GM21825 (cell line): ENCODE measurements at regions not wholly inside any gene's neighbourhood (a gene's known extent, or its start where the extent isn't known, plus 50 kb on each side); places are given as distances from the start of the nearest gene placed in this dataset.
"Not testable (repeated sequence)": the region's sequence is repeated elsewhere in the genome, so short reads cannot be mapped to it uniquely, and the experiment has no call there.

Experiments used
- ATAC-seq: cut with Tn5 transposase; IDR thresholded peaks from one replicate; pipeline ENCODE4 v1.9.1; 2021; ENCODE audit warnings: mild to moderate bottlenecking, moderate library complexity; ENCODE audit not compliant: unreplicated experiment

DNA sequence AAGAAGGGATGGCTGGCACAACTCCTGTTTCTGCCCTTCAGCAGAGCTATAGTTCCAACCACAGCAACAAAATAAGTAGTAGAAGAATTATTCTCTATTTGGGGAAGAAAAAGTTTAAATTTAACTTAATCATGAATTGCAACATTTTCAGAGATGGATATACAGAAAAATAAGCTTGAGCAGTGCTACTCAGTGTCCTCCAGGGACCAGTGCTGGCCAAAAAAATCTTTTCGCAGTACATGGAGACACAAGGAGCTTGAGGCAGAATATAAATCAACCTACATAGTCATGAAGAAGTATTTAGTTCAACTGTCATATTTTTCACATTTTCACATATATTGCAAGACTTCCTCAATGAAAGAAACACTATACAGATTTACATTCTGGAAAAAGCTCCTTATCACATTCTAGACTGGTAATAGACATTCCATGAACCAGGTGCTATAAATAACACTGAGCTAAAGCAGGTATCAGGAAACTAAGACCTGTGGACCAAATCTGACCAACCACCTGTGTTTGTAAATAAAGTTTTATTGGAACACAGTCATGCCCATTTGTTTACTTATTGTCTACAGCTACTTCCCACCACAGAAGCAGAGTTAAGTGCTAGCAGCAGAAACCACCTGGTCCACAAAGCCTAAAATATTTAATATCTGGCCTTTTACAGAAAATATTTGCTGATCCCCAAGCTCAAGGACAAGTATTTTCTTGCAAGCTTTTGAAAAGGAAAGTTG, 101.9 kb downstream of the RGS21 start:
- ATAC-seq, result no peak

- ATAC-seq, result no peak
Measured at GRCh38 chr1:192430644-192431043, 113.9 kb downstream of the RGS21 start.

DNA sequence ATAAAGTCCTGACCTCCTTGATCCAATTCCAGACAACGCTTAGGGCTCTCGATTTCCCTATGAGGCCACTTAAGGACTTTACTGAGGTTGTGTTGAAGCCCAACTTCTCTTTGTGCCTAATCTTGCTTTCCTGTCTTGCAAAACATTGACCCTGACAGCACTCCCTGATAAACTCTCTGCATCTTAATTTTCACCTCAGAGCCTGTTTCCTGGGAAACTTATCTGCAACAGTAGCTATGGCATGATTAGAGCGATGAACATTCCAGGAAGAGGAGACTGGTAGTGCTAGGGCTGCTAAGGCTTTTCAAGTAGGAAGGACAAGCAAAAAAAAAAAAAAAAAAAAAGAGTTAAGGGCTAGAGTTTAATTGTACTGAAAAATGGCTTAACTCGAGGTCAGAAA, 118.9 kb downstream of the RGS21 start:
- ATAC-seq, result no peak

- no peak for ATAC-seq
Measured at GRCh38 chr1:192436441-192437078, 119.8 kb downstream of the RGS21 start.

DNA sequence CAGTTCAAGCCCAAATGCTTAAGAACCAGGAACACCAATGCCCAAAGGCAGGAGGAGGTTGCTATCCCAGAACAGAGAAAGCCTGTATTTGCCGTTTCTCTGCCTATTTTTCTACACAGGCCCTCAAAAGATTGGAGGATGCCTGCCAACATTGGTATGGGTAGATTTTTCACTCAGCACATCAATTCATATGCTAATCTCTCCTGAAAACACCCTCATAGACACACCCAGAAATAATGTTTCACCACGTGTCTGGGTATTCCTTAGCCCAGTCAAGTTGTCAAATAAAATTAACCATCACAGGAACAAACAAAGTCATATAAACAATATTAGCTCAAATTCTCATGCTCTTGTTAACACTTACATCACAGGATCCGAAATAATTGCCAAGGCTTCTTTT, 121.9 kb downstream of the RGS21 start:
- no peak for ATAC-seq

GRCh38 chr1:192439373-192440025, 122.7 kb downstream of the RGS21 start:
- ATAC-seq, result no peak

GRCh38 chr1:192441492-192441891, 124.7 kb downstream of the RGS21 start:
- no peak for ATAC-seq

DNA sequence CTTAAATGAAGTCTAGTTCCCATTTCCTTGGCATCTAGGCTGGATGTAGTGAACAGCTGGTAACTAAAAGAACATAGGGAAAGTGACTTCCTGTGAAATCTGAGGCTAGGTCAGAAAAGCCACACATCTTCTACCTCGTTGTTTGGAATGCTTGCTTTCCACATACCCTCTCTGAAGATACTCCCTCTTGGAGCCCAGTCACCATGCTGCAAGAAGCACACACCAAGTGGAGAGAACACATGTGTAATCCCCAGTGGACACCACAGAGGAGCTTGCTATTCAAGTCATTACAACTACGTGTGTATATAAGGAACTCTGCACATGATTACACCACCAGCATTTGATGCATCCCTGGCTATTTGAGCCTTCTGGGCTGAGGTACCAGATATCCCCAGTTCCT, 125.9 kb downstream of the RGS21 start:
- ATAC-seq, result no peak

DNA sequence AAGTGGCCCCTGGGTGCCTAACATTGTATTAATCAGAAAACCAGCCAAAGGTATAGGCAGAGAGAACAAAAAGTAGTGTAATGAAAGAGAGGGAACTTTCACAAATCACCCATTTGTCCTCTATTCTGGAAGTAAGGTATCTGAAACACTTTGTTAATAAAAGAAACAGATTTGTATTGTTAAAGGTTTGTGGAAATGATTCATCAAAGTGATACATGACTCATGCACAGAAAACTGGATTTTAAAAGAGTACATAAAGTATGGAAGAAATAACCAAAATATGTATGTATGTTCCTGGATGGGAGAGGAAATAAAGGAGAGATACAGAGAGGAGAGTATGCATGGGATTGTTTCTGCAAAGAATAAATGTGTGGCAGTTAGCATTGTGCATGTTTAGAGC, 126.8 kb downstream of the RGS21 start:
- no peak for ATAC-seq

DNA sequence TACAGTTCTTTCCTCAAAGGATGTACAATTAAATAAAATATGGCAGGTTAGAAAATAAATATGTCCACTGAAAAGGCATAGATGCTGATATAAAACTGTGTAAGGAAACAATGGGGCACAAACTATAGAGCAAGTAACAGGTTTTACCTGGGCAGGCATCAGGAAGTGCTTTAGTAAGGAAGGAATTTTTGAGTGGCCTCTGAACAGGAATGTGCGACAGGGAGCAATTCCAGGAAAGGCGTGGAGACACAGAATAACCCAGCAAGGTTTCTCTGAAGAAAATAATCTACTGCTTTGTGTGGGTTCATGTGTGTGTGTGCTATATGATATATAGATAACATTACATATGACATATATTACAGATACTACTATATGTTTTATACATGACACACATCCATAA, 128.4 kb downstream of the RGS21 start:
- no peak for ATAC-seq

GRCh38 chr1:192445839-192446489, 129.2 kb downstream of the RGS21 start:
- peak; percentile 66 for ATAC-seq

DNA sequence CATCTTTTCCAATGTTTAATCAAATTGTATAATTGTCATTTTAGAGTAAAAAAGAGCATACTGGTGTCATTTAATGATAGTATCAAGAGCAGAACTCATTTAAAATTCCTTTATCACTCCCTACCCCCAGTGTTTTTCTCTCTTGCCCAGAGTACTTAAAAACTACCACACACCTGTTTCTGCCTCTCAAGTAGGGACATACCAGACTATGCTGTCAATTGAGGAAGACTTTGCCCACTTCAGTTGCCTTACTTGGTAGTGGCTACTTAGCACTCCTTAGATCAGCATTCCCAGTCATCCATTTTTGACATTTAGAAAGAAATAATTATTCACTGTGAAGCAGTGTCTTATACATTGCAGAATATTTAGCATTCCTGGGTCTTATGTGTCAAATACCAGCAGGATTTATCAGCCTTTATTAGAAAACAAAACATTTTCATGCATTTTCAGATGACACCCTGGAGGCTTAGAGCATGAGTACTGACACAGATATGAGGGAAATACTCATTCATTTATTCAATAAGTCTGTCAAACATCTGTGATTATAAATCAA, 127.5 kb upstream of the RGS1 start:
- no peak for ATAC-seq

- no peak for ATAC-seq
Measured at GRCh38 chr1:192453360-192453992, 122.1 kb upstream of the RGS1 start.

DNA sequence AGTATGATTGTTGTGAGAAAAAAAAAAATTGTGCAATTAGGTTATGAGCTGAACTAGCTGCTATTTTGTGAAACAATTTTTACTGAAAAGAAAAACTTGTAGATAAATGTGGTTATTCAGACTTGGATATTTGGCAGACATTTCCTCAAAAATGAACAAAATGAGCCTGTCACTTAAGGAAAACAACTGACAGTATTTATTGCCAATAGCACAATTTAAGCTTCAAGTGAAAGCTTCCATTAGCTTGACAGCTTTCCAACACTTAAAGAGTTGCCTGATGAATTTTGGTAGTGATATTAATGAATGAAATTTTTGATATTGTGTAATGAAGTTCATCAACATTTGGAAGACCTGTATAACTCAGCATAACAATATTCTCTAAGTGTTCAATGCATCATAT, 116.1 kb upstream of the RGS1 start:
- no peak for ATAC-seq

DNA sequence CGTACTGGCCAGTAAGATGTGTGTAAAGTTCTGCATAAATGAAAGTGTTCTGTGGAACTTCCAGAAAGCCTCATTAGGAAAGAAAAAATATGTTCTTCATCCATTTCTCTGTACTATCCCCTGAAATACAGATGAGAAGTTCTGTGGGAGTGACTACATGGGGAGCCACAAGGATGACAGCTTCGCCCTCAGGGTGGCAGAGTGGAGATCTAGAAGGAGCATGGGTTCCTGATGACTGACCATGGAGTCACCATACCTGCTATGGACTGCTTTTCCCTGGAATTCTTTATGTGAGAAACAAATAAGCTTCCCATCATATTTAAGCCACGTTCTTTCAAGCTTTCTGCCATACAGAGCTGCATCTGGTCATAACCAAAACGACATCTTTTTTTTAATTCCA, 113.9 kb upstream of the RGS1 start:
- no peak for ATAC-seq

- ATAC-seq, result no peak
Measured at GRCh38 chr1:192462616-192463015, 113.0 kb upstream of the RGS1 start.

DNA sequence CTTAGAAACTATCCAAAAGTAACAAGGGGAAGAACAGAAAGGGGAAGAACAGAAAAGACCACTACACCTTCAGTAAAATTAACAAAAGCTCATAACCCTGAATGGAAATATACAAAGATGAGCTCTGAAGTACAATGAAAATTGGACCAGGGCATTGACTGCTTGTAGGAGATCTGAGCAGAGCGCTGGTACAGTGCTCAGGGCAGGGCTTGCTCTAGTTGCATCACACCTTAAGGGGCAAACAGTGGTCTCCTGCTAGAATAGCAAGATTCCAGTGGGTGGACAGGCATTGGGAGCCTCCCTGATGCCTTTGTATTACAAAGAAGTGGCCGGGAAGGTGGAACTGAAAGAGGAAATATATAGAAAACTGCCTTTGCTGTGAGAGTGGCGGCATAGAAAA, 111.9 kb upstream of the RGS1 start:
- ATAC-seq, result no peak

DNA sequence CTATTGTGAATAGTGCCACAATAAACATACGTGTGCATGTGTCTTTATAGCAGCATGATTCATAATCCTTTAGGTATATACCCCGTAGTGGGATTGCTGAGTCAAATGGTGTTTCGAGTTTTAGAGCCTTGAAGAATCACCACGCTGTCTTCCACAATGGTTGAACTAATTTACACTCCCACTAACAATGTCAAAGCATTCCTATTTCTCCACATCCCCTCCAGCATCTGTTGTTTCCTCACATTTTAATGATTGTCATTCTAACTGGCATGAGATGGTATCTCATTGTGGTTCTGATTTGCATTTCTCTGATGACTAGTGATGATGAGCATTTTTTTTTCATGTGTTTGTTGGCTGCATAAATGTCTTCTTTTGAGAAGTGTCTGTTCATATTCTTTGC, 110.4 kb upstream of the RGS1 start:
- not testable (repeated sequence) for ATAC-seq

DNA sequence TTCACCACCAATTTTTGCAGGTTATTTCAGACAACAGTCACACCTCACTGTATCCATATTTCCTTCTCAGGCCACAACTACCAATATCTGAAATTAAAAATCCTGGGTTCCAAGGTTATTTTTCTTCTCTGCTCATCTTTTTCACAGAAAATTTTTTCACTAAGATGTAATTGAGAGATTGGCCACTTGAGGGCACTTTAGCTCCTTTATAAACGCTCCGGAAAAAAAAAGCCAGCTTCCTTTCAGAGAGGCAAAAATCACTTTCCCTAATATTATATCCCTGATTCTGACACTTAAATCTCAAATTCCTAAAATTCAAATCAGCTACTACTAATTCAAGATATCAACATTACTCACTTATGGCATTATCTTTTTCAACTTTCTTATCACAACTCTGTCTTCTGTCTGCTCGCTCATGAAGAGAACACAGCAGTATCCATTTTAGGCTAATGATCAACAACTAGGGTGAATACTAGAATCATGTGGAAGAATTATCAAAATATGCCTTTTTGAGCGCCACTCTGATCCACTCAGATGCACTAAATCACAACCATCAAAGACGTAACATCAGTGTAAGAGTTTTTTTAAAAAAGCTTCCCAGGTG, 101.4 kb upstream of the RGS1 start:
- no peak for ATAC-seq

GRCh38 chr1:192475329-192475728, 100.2 kb upstream of the RGS1 start:
- no peak for ATAC-seq

- ATAC-seq, result no peak
Measured at GRCh38 chr1:192475970-192476369, 99.6 kb upstream of the RGS1 start.
